ENCODE measurements at regions not wholly inside any gene's neighbourhood (a gene's known extent, or its start where the extent isn't known, plus 50 kb on each side); places are given as distances from the start of the nearest gene placed in this dataset.

DNA sequence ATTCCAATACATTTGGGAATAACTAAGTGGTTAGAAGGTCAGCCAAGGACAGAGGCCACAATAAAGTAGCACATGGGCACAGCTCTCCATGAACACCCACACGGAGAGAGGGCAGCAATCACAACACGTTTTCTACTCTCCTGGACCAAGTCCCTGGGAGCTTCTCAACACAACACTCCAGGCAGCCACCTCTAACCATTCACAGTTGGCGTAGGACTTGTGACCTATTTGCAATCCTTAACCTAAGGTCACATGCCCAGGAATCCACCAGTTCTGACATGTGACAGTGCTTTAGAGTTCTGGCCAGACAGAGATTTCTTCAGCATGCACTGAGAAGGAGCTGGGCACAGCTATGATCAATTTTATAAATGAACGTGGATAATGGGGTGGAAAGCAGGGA is 280.8 kb downstream of the SHQ1 start:
- TF ChIP-seq, protein P1, sequence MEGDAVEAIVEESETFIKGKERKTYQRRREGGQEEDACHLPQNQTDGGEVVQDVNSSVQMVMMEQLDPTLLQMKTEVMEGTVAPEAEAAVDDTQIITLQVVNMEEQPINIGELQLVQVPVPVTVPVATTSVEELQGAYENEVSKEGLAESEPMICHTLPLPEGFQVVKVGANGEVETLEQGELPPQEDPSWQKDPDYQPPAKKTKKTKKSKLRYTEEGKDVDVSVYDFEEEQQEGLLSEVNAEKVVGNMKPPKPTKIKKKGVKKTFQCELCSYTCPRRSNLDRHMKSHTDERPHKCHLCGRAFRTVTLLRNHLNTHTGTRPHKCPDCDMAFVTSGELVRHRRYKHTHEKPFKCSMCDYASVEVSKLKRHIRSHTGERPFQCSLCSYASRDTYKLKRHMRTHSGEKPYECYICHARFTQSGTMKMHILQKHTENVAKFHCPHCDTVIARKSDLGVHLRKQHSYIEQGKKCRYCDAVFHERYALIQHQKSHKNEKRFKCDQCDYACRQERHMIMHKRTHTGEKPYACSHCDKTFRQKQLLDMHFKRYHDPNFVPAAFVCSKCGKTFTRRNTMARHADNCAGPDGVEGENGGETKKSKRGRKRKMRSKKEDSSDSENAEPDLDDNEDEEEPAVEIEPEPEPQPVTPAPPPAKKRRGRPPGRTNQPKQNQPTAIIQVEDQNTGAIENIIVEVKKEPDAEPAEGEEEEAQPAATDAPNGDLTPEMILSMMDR (IDR thresholded peaks at IDR 0.05), result no peak
- TF ChIP-seq SIN3A (IDR thresholded peaks at IDR 0.05; ENCODE audit: borderline replicate concordance, insufficient read depth, low read depth, low read length) (no peak), TCF7L2 (IDR thresholded peaks at IDR 0.05; ENCODE audit: low read depth, low read length) (no peak), POLR2AphosphoS5 (IDR thresholded peaks at IDR 0.05; ENCODE audit: low read depth, low read length) (no peak)
- TF ChIP-seq, protein P2, sequence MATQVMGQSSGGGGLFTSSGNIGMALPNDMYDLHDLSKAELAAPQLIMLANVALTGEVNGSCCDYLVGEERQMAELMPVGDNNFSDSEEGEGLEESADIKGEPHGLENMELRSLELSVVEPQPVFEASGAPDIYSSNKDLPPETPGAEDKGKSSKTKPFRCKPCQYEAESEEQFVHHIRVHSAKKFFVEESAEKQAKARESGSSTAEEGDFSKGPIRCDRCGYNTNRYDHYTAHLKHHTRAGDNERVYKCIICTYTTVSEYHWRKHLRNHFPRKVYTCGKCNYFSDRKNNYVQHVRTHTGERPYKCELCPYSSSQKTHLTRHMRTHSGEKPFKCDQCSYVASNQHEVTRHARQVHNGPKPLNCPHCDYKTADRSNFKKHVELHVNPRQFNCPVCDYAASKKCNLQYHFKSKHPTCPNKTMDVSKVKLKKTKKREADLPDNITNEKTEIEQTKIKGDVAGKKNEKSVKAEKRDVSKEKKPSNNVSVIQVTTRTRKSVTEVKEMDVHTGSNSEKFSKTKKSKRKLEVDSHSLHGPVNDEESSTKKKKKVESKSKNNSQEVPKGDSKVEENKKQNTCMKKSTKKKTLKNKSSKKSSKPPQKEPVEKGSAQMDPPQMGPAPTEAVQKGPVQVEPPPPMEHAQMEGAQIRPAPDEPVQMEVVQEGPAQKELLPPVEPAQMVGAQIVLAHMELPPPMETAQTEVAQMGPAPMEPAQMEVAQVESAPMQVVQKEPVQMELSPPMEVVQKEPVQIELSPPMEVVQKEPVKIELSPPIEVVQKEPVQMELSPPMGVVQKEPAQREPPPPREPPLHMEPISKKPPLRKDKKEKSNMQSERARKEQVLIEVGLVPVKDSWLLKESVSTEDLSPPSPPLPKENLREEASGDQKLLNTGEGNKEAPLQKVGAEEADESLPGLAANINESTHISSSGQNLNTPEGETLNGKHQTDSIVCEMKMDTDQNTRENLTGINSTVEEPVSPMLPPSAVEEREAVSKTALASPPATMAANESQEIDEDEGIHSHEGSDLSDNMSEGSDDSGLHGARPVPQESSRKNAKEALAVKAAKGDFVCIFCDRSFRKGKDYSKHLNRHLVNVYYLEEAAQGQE (IDR thresholded peaks at IDR 0.05; ENCODE audit: insufficient read depth in 1 of 2, low read depth in 2 of 2, low read length in 1 of 2), result no peak
